NB4 (cell line): ENCODE measurements at regions not wholly inside any gene's neighbourhood (a gene's known extent, or its start where the extent isn't known, plus 50 kb on each side); places are given as distances from the start of the nearest gene placed in this dataset.

Experiments
- CTCF ChIP-seq: IDR thresholded peaks from one replicate; pipeline ENCODE4 v1.5.1; 2012; ENCODE audit warnings: low read depth, low read length
- MAX ChIP-seq: IDR thresholded peaks from 2 replicates; pipeline ENCODE4 v1.6.1; 2011; ENCODE audit warnings: low read depth, low read length
- MYC ChIP-seq: IDR thresholded peaks from 2 replicates; pipeline ENCODE4 v1.6.1; 2011; ENCODE audit warnings: low read depth, low read length
- POLR2A ChIP-seq: IDR thresholded peaks from 2 replicates; pipeline ENCODE4 v1.6.1; 2011; ENCODE audit warnings: mild to moderate bottlenecking; ENCODE audit not compliant: insufficient read length; ENCODE audit errors: extremely low read depth

- TF ChIP-seq CTCF (no peak), MAX (no peak), POLR2A (no peak), MYC (no peak)
Observed at GRCh38 chr10:44831581-44831980, 79.6 kb upstream of the TMEM72 start.
